ENCODE measurements at regions not wholly inside any gene's neighbourhood (a gene's known extent, or its start where the extent isn't known, plus 50 kb on each side); places are given as distances from the start of the nearest gene placed in this dataset.
"Not testable (repeated sequence)": the region's sequence is repeated elsewhere in the genome, so short reads cannot be mapped to it uniquely, and the experiment has no call there.

DNA sequence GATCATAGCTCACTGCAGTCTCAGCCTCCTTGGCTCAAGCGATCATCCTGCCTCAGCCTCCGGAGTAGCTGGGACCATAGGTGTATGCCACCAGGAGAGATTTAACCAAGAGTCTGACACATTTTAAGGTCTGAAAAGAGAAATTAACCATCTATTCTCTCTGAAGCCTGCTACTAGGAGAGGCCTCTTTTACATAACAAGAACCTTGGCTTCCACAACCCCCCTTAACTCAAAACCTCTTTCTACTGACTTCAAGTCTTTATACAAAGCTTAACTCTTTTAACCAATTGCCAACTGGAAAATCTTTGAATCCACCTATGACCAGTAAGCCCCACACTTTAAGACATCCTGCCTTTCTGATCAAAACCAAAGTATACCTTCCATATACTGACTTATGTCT lies 279.9 kb upstream of the CELF4 start:
- no peaks in the 10 kb centered on the region for H3K27me3 ChIP-seq
- peaks cover 0 to 4% (median 0%) of the 10 kb centered on the region in 4 donors for H3K9me3 ChIP-seq
- DNase-seq (ENCODE audit: low spot score in 2 of 2) = no peak
- TF ChIP-seq EP300 (IDR thresholded peaks at IDR 0.05) (no peak), POLR2A (IDR thresholded peaks at IDR 0.05) (no peak), CTCF (IDR thresholded peaks at IDR 0.05) (no peak)
- H3K4me3 ChIP-seq = no peak overlapping the region
- 33 to 70% methylated on average over 2 of the region's 2 CpGs for WGBS, 2 donors
- H3K27ac ChIP-seq = no peak overlapping the region
- H3K4me1 ChIP-seq = no peaks in the 10 kb centered on the region
- H3K36me3 ChIP-seq = no peaks in the 10 kb centered on the region

- no peak overlapping the region for H3K27ac ChIP-seq
- no peak for DNase-seq (ENCODE audit: low spot score in 2 of 2)
- H3K4me3 ChIP-seq = no peak overlapping the region
- WGBS, 2 donors = 70 to 75% methylated on average over 10 of the region's 10 CpGs
- H3K4me1 ChIP-seq = no peaks in the 10 kb centered on the region
- H3K36me3 ChIP-seq = no peaks in the 10 kb centered on the region
- H3K9me3 ChIP-seq = peaks cover 0 to 4% (median 0%) of the 10 kb centered on the region in 4 donors
- H3K27me3 ChIP-seq = no peaks in the 10 kb centered on the region
- TF ChIP-seq CTCF (IDR thresholded peaks at IDR 0.05) = no peak
- no peak for TF ChIP-seq POLR2A (IDR thresholded peaks at IDR 0.05)
- TF ChIP-seq EP300 (IDR thresholded peaks at IDR 0.05) = no peak
These were observed 278.8 kb upstream of the CELF4 start for GRCh38 chr18:37844209-37844970.

- TF ChIP-seq EP300 (IDR thresholded peaks at IDR 0.05) = no peak
- TF ChIP-seq POLR2A (IDR thresholded peaks at IDR 0.05) = no peak
- 69 to 80% methylated on average over 3 of the region's 3 CpGs for WGBS, 2 donors
- H3K36me3 ChIP-seq = no peaks in the 10 kb centered on the region
These were observed 272.5 kb upstream of the CELF4 start for GRCh38 chr18:37838083-37838482.

DNA sequence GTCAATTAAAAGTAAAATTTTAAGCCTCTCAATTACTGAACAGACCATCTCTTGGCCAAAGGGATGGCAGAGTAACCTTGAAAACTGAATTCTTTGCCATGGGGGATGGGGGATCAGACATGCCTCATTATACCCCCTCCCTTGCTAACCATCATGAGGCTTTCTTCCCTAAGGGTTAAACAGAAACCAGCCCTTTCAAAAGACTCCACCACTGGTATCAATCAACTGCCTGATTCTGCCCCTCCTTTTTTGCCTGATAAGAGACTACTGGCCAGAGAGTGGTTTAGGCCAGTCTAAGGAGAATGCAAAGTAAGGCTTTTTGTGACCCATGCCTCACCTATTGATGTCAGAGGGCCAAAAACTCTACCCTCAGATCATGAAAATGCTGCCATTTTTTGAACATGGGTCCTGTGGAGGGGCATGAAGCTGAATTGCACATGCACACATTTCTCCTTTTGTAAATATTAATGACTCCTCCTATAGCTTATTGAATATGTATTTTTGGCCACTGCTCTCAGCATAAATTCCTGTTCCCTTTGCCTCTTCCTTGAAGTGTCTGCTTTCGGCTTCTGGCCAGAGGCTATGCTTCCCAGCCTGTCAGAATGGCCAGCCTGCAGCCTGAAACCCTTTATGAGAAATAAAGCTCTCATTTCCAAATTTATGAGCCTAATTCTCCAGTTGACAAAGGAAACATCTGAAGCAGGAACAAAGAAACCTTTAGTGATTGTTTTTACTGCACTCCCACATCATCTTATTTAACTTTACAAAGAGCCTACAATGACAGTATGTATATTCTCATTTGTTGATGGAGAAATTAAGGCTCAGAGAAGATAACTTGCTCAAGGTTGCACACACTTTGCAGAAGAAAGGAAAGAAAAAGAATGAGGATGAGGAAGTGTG lies 270.7 kb upstream of the CELF4 start:
- Histone ChIP-seq H3K4me1 (no peaks in the 10 kb centered on the region), H3K27ac (no peak overlapping the region), H3K36me3 (no peaks in the 10 kb centered on the region), H3K9me3 (peaks cover 0 to 6% (median 0%) of the 10 kb centered on the region in 4 donors), H3K27me3 (no peaks in the 10 kb centered on the region), H3K4me3 (no peak overlapping the region)
- TF ChIP-seq EP300 (IDR thresholded peaks at IDR 0.05) = no peak
- WGBS, 2 donors = 56 to 62% methylated on average over 1 of the region's 1 CpG
- DNase-seq (ENCODE audit: low spot score in 2 of 2) = no peak

More at GRCh38 chr18:37838083-37838482, 272.5 kb upstream of the CELF4 start:
- H3K27me3 ChIP-seq = no peaks in the 10 kb centered on the region
- no peak for DNase-seq (ENCODE audit: low spot score in 2 of 2)
- H3K27ac ChIP-seq = no peak overlapping the region
- no peaks in the 10 kb centered on the region for H3K9me3 ChIP-seq
- no peaks in the 10 kb centered on the region for H3K4me1 ChIP-seq
- no peak overlapping the region for H3K4me3 ChIP-seq

- WGBS, 2 donors = 84 to 95% methylated on average over 12 to 14 of the region's 15 CpGs
- H3K4me1 ChIP-seq; H3K27me3 ChIP-seq; DNase-seq (ENCODE audit: low spot score in 2 of 2); H3K9me3 ChIP-seq; H3K4me3 ChIP-seq; H3K27ac ChIP-seq; H3K36me3 ChIP-seq: not testable (repeated sequence)
These were observed 266.6 kb upstream of the CELF4 start for GRCh38 chr18:37832010-37832695.

GRCh38 chr18:37812961-37813360 lies 247.4 kb upstream of the CELF4 start:
- no peak overlapping the region for H3K4me3 ChIP-seq
- no peaks in the 10 kb centered on the region for H3K36me3 ChIP-seq
- no peak overlapping the region for H3K27ac ChIP-seq
- TF ChIP-seq CTCF (IDR thresholded peaks at IDR 0.05) (no peak), POLR2A (IDR thresholded peaks at IDR 0.05) (no peak), EP300 (IDR thresholded peaks at IDR 0.05) (no peak)
- no peak for DNase-seq (ENCODE audit: low spot score in 2 of 2)
- 76 to 83% methylated on average over 3 of the region's 3 CpGs for WGBS, 2 donors
- H3K4me1 ChIP-seq = no peaks in the 10 kb centered on the region
- H3K9me3 ChIP-seq = no peaks in the 10 kb centered on the region
- no peaks in the 10 kb centered on the region for H3K27me3 ChIP-seq
